Epithelial cell of proximal tubule (primary cell): ENCODE measurements at regions not wholly inside any gene's neighbourhood (a gene's known extent, or its start where the extent isn't known, plus 50 kb on each side); places are given as distances from the start of the nearest gene placed in this dataset.

Experiments used
- DNase-seq: peaks from one replicate; pipeline ENCODE4 v3.0.0-alpha.2; 2011; ENCODE audit warnings: low read depth
- H3K4me3 ChIP-seq: 2 replicates; pipeline ENCODE4 v1.5.1; 2011; ENCODE audit warnings: low read depth, mild to moderate bottlenecking, low read length
- CTCF ChIP-seq: conservative IDR thresholded peaks from 2 replicates; pipeline ENCODE4 v1.5.1; 2012; ENCODE audit warnings: low read depth, mild to moderate bottlenecking, low read length

- TF ChIP-seq CTCF = no peak
- DNase-seq = no peak
- H3K4me3 ChIP-seq = no peak overlapping the region
Observed at GRCh38 chr11:24131698-24132097, 365.2 kb upstream of the LUZP2 start.

- no peak for DNase-seq
- H3K4me3 ChIP-seq = no peak overlapping the region
- no peak for TF ChIP-seq CTCF
Observed at GRCh38 chr11:24132471-24132870, 364.4 kb upstream of the LUZP2 start.

GRCh38 chr11:24134879-24135589 is 361.8 kb upstream of the LUZP2 start:
- no peak overlapping the region for H3K4me3 ChIP-seq
- DNase-seq = no peak
- TF ChIP-seq CTCF = no peak

GRCh38 chr11:24142062-24142461 is 354.8 kb upstream of the LUZP2 start:
- TF ChIP-seq CTCF = no peak
- H3K4me3 ChIP-seq = no peak overlapping the region

GRCh38 chr11:24145411-24145810 is 351.4 kb upstream of the LUZP2 start:
- no peak overlapping the region for H3K4me3 ChIP-seq
- no peak for TF ChIP-seq CTCF
- no peak for DNase-seq

More at GRCh38 chr11:24142062-24142461, 354.8 kb upstream of the LUZP2 start:
- no peak for DNase-seq

- TF ChIP-seq CTCF = no peak
Observed at GRCh38 chr11:24153337-24153736, 343.5 kb upstream of the LUZP2 start.

GRCh38 chr11:24155792-24156191 is 341.1 kb upstream of the LUZP2 start:
- DNase-seq = no peak
- no peak overlapping the region for H3K4me3 ChIP-seq
- TF ChIP-seq CTCF = no peak

More at GRCh38 chr11:24153337-24153736, 343.5 kb upstream of the LUZP2 start:
- no peak for DNase-seq
- H3K4me3 ChIP-seq = no peak overlapping the region
